ENCODE measurements at regions not wholly inside any gene's neighbourhood (a gene's known extent, or its start where the extent isn't known, plus 50 kb on each side); places are given as distances from the start of the nearest gene placed in this dataset.

DNA sequence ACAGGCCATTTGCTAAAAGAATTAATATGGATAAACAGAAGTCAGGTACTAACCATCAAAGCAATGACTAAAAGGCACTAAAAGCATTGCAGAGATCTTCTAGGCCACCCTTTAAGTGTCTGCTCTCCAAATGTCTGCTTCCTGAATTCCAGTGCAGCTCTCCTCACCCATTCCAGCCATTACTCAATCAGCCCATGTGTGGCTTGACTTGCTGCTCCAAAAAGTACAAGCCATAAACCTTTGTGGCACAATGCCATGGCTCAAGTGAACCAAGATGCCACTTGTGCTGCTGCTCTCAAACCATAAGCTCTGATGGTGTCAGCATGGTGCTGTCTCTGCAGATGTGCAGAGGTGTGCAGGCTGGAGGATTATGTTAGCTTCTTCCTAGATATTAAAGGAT lies 290.2 kb upstream of the POU5F2 start:
- DNase-seq (ENCODE audit: low spot score in 2 of 2) = no peak
- intact Hi-C loops (cut with DNase I; ENCODE audit: low total_unique reads) = no loop called here
- no peak for TF ChIP-seq POLR2A (IDR thresholded peaks at IDR 0.05)
- TF ChIP-seq, protein P1, sequence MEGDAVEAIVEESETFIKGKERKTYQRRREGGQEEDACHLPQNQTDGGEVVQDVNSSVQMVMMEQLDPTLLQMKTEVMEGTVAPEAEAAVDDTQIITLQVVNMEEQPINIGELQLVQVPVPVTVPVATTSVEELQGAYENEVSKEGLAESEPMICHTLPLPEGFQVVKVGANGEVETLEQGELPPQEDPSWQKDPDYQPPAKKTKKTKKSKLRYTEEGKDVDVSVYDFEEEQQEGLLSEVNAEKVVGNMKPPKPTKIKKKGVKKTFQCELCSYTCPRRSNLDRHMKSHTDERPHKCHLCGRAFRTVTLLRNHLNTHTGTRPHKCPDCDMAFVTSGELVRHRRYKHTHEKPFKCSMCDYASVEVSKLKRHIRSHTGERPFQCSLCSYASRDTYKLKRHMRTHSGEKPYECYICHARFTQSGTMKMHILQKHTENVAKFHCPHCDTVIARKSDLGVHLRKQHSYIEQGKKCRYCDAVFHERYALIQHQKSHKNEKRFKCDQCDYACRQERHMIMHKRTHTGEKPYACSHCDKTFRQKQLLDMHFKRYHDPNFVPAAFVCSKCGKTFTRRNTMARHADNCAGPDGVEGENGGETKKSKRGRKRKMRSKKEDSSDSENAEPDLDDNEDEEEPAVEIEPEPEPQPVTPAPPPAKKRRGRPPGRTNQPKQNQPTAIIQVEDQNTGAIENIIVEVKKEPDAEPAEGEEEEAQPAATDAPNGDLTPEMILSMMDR (IDR thresholded peaks at IDR 0.05) = no peak
- H3K4me3 ChIP-seq (ENCODE audit: low read depth, poor library complexity, severe bottlenecking) = no peak overlapping the region

DNA sequence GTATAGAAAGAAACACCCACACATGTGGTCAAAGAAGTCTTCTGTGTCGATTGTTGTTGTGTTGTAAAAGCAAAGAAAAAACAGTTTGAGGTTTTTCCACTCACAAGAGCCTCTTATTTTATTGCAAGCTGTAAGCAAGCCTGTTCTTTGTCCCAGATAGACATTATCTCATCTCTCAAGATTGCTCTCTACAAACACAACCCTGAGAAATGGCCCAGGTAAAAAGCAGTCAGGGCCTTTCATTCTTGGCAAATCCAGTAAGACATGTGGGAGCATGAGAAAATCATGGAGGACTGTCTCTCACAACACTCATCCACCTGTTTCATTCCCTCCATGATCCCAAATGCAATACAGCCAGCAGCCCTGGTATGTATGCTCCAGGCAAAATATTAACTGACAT lies 286.6 kb upstream of the POU5F2 start:
- DNase-seq (ENCODE audit: low spot score in 2 of 2) = no peak
- no peak overlapping the region for H3K4me3 ChIP-seq (ENCODE audit: low read depth, poor library complexity, severe bottlenecking)
- intact Hi-C loops (cut with DNase I; ENCODE audit: low total_unique reads) = no loop called here
- 30 to 33% methylated on average over 1 of the region's 1 CpG for WGBS, 2 donors
- no peak for TF ChIP-seq POLR2A (IDR thresholded peaks at IDR 0.05)
- TF ChIP-seq, protein P1 (IDR thresholded peaks at IDR 0.05) = no peak

DNA sequence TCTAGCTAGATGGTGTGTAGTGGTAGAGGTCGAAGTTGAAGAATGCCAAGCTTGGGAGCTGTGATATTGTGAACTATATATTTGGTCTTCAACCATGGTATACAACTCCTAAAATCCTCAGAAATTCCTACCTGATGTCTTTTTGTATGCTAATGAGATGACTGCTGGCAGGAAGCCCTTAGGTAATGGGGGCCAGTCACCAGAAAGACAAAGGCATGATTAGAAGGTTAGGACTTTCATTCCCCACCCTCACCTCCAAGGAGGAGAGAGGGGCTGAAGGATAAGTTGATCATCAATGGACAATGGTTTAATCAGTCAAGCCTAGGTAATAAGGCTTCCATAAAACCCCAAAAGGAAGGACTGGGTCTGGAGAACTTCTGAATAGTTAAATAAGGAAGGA lies 285.7 kb upstream of the POU5F2 start:
- DNase-seq (ENCODE audit: low spot score in 2 of 2) = no peak
- TF ChIP-seq, protein P1 (IDR thresholded peaks at IDR 0.05) = no peak
- no peak for TF ChIP-seq POLR2A (IDR thresholded peaks at IDR 0.05)
- 91 to 94% methylated on average over 1 of the region's 1 CpG for WGBS, 2 donors
- no peak overlapping the region for H3K4me3 ChIP-seq (ENCODE audit: low read depth, poor library complexity, severe bottlenecking)
- intact Hi-C loops (cut with DNase I; ENCODE audit: low total_unique reads) = no loop called here

DNA sequence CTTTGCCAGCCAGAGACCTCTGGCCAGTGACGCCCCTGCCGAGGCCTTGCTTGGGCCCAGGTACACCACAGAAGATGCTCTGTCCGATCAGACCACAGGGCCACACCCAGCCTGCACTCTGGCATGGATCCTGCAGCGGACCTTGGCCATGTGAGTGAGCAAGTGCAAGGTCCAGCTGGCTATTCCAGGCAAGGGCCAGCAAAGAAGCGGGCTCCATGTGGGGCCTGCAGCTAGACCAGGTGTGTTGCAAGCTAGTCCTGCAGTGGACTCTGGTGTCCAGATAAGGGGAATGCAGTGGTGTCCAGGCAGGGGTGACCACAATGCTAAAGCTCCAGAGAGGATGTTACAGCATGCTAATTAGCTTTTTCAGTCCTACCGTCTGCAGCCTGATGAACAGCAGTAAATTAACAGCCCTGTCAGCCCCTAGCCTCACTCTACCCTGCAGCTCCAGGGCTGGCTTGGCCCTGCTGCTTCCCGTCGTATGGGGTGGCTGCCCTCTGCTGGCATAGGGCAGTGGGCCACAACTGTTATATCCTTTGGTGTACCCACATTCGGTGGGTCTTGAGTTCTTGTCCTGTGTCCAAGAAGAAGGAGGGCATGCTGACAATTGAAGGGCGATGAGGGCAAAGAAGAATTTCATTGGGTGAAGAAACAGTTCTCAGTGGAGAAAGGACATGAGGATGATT lies 284.5 kb upstream of the POU5F2 start:
- H3K4me3 ChIP-seq (ENCODE audit: low read depth, poor library complexity, severe bottlenecking) = no peak overlapping the region
- DNase-seq (ENCODE audit: low spot score in 2 of 2) = no peak
- TF ChIP-seq, protein P1 (IDR thresholded peaks at IDR 0.05) = no peak
- no peak for TF ChIP-seq POLR2A (IDR thresholded peaks at IDR 0.05)
- intact Hi-C loops (cut with DNase I; ENCODE audit: low total_unique reads) = no loop called here
- WGBS, 2 donors = 94 to 97% methylated on average over 10 of the region's 10 CpGs

DNA sequence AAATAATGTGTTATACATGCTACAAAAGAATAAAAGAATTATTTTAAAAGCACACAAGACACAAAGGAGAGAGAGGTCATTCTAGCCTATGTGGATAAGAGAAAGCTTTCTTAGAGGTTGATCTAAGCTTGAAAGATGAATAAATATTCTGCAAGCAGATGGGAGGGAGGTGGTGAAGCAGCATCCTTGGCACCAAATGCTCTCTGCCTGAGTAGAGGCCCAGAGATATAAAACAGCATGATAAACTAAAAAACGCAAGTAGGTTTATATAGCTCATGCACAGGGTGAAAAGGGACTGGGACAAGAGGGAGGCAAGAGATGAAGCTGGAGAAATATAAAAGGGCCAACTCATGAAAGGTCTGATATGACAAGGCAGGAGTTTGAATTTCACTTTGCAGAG lies 283.2 kb upstream of the POU5F2 start:
- TF ChIP-seq, protein P1 (IDR thresholded peaks at IDR 0.05) = no peak
- no peak for TF ChIP-seq POLR2A (IDR thresholded peaks at IDR 0.05)
- WGBS, 2 donors = 90 to 92% methylated on average over 1 of the region's 1 CpG
- intact Hi-C loops (cut with DNase I; ENCODE audit: low total_unique reads) = no loop called here
- no peak for DNase-seq (ENCODE audit: low spot score in 2 of 2)
- H3K4me3 ChIP-seq (ENCODE audit: low read depth, poor library complexity, severe bottlenecking) = no peak overlapping the region

DNA sequence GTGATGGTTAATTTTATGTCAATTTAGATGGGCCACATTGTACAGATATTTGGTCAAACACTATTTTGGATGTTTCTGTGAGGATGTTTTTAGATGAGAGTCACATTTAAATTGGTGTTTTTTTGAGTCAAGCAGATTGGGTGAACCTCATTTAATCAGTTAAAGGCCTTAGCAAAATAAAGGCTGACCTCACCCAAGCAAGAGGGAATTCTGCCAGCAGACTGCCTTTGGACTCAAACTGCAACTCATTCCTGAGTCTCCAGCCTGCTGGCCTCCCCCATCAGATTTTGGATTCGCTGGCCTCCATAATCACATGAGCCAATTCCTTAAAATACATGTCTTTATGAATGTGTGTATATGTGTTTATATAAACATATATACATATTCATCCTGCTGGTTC lies 282.7 kb upstream of the POU5F2 start:
- intact Hi-C loops (cut with DNase I; ENCODE audit: low total_unique reads) = no loop called here
- TF ChIP-seq, protein P1 (IDR thresholded peaks at IDR 0.05) = no peak
- TF ChIP-seq POLR2A (IDR thresholded peaks at IDR 0.05) = no peak
- 76 to 77% methylated on average over 1 of the region's 1 CpG for WGBS, 2 donors

More for the DNA sequence above, 282.7 kb upstream of the POU5F2 start:
- no peak overlapping the region for H3K4me3 ChIP-seq (ENCODE audit: low read depth, poor library complexity, severe bottlenecking)
- no peak for DNase-seq (ENCODE audit: low spot score in 2 of 2)

Data from lower leg skin (tissue), 4 donors.